ENCODE measurements at regions not wholly inside any gene's neighbourhood (a gene's known extent, or its start where the extent isn't known, plus 50 kb on each side); places are given as distances from the start of the nearest gene placed in this dataset.

DNA sequence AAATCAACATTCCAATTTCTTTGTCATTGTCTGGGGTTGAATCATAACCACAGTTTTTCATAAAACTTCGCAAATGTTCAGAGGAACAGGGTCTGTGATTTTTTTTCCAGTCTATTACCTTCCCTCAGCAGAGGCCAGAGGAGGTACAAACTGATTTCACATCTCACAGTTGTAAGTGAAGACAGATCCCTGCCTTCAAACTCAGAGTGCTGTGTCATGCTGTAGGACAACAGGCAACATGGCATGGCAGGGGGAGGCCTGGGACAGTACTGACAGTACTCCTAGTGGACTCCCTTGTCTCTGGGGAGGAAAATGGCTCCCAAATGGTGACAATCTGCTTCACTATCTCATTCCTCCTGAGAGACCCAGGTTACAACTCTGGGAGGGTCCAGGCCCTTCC lies 308.6 kb downstream of the CDC5L start:
- TF ChIP-seq, protein P1, sequence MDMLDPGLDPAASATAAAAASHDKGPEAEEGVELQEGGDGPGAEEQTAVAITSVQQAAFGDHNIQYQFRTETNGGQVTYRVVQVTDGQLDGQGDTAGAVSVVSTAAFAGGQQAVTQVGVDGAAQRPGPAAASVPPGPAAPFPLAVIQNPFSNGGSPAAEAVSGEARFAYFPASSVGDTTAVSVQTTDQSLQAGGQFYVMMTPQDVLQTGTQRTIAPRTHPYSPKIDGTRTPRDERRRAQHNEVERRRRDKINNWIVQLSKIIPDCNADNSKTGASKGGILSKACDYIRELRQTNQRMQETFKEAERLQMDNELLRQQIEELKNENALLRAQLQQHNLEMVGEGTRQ (IDR thresholded peaks at IDR 0.05; ENCODE audit: borderline replicate concordance, low read depth, low read length): no peak
- TF ChIP-seq POLR2AphosphoS5 (IDR thresholded peaks at IDR 0.05; ENCODE audit: low read depth, low read length) (no peak), FOXM1 (IDR thresholded peaks at IDR 0.05; ENCODE audit: low read depth) (no peak)
- TF ChIP-seq, protein P2, sequence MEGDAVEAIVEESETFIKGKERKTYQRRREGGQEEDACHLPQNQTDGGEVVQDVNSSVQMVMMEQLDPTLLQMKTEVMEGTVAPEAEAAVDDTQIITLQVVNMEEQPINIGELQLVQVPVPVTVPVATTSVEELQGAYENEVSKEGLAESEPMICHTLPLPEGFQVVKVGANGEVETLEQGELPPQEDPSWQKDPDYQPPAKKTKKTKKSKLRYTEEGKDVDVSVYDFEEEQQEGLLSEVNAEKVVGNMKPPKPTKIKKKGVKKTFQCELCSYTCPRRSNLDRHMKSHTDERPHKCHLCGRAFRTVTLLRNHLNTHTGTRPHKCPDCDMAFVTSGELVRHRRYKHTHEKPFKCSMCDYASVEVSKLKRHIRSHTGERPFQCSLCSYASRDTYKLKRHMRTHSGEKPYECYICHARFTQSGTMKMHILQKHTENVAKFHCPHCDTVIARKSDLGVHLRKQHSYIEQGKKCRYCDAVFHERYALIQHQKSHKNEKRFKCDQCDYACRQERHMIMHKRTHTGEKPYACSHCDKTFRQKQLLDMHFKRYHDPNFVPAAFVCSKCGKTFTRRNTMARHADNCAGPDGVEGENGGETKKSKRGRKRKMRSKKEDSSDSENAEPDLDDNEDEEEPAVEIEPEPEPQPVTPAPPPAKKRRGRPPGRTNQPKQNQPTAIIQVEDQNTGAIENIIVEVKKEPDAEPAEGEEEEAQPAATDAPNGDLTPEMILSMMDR (IDR thresholded peaks at IDR 0.05): no peak
- TF ChIP-seq, protein P3, sequence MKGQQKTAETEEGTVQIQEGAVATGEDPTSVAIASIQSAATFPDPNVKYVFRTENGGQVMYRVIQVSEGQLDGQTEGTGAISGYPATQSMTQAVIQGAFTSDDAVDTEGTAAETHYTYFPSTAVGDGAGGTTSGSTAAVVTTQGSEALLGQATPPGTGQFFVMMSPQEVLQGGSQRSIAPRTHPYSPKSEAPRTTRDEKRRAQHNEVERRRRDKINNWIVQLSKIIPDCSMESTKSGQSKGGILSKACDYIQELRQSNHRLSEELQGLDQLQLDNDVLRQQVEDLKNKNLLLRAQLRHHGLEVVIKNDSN (IDR thresholded peaks at IDR 0.05; ENCODE audit: borderline replicate concordance, low read depth): no peak

Data from SK-N-SH (cell line).